Epithelial cell of esophagus (primary cell): ENCODE measurements at regions not wholly inside any gene's neighbourhood (a gene's known extent, or its start where the extent isn't known, plus 50 kb on each side); places are given as distances from the start of the nearest gene placed in this dataset.

ENCODE experiments used
- DNase-seq: peaks from one replicate; pipeline ENCODE4 v3.0.0; 2010; ENCODE audit warnings: low read depth
- H3K4me3 ChIP-seq: 2 replicates; pipeline ENCODE4 v1.5.1; 2011; ENCODE audit warnings: mild to moderate bottlenecking, low read length, control low read depth
- CTCF ChIP-seq: IDR thresholded peaks from 2 replicates; pipeline ENCODE4 v1.5.1; 2011; ENCODE audit warnings: low read depth, mild to moderate bottlenecking, low read length, control low read depth, inconsistent platforms; ENCODE audit not compliant: insufficient read depth; ENCODE audit errors: missing control alignments

DNA sequence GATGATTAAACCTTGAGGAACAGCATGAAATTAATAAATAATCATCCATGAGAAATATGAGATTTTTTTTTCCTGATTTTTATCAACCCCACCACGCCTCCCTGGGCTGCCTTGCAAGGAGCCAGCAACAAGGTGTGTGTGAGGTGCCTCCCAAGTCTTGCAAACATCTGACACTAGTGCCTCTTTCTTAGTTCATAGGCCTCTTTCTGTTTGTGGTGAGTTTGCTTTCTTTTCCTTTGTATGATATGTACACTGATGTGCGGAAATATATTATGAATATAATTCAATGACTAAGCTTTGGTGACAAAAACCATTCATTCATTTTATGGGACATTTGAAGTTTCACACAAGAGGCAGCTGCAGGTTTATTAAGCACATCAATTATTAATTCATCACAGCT lies 63.2 kb upstream of the SYNDIG1 start:
- no peak for DNase-seq
- no peak for TF ChIP-seq CTCF
- no peak overlapping the region for H3K4me3 ChIP-seq

DNA sequence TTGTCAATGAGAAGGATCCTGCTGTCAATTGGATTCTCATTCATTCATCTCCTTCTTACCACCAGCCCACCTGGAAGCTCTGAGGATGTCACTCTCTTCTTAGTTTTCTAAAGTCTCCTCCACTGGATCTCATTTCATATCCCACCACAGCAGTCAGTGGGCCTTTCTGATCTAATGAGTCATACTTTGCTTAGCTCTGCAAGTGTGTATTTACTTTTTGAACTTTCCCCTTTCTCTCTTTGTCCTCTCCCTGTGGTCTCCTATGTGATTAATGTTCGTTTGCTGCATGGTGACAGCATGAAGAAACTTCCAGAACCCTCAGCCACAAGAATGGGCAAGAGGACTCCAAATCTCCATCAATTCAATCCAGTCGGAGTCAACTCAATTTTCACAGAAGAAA lies 63.6 kb upstream of the SYNDIG1 start:
- TF ChIP-seq CTCF: no peak
- no peak overlapping the region for H3K4me3 ChIP-seq
- DNase-seq: no peak

DNA sequence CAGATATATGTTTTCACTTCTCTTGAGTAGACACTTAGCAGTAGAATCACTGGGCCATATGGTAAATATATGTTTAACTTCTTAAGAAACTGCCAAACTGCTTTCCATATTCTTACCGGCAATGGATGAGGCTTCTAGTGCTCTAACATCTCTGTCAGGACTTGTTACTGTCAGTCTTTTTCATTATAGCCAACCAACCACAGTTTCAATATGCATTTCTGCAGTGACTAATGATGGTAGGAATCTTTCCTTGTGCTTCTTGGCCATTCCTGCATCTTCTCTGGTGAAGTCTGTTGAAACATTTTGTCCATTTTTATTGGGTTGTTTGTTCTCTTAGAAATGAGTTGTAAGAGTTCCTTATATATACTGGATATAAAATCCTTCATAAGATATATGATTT lies 66.0 kb upstream of the SYNDIG1 start:
- H3K4me3 ChIP-seq: no peak overlapping the region
- TF ChIP-seq CTCF: no peak
- DNase-seq: peak; percentile 84

DNA sequence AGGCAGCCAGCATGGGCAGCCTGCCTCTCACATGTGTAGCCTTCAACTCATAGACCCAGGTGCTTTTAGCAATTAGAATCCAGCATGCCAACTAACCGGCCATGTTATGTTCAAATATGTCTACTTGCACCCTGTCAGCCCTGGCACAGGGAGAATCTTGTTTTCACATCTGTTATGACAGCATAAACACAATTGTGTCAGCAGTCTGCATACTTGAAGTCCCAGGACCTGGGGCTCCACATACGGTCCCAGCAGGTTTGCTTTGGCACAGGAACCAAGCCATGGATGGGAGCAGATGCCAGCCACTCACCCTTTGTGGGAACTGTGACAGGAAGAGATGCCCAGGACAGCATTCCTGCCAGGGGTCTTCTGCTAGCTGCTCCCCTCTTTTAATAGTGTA lies 67.2 kb upstream of the SYNDIG1 start:
- no peak for DNase-seq
- TF ChIP-seq CTCF: no peak
- no peak overlapping the region for H3K4me3 ChIP-seq

- H3K4me3 ChIP-seq: no peak overlapping the region
- no peak for TF ChIP-seq CTCF
- DNase-seq: no peak
Observed at GRCh38 chr20:24395151-24395550, 74.3 kb upstream of the SYNDIG1 start.

GRCh38 chr20:24393903-24394302 lies 75.5 kb upstream of the SYNDIG1 start:
- no peak overlapping the region for H3K4me3 ChIP-seq
- TF ChIP-seq CTCF: no peak
- DNase-seq: no peak

DNA sequence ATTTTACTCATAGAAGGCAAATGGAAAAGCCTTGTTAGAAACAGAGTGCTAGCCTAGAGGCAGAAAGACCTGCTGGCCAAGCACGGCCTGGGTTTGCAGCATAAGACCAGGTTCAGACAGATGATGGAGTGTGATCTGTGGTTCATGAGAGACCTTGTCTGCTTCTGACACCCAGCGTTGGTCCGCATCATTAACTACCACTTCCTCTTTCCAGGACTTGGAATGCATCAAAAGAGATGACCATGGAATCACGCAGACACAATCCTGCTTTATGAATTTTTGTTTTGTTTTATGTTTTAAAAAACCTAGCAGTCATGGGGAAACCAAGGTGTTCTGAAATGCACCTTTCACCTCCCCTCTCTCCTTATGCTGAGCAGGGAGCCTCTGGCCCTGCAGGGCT lies 76.8 kb upstream of the SYNDIG1 start:
- H3K4me3 ChIP-seq: no peak overlapping the region
- no peak for TF ChIP-seq CTCF
- no peak for DNase-seq
